ENCODE measurements at regions not wholly inside any gene's neighbourhood (a gene's known extent, or its start where the extent isn't known, plus 50 kb on each side); places are given as distances from the start of the nearest gene placed in this dataset.

- TF ChIP-seq POLR2AphosphoS5 (IDR thresholded peaks at IDR 0.05; ENCODE audit: low read depth, low read length), result no peak
- TF ChIP-seq TAF1 (IDR thresholded peaks at IDR 0.05; ENCODE audit: borderline replicate concordance, insufficient read depth, low read length), result no peak
- TF ChIP-seq, protein P1, sequence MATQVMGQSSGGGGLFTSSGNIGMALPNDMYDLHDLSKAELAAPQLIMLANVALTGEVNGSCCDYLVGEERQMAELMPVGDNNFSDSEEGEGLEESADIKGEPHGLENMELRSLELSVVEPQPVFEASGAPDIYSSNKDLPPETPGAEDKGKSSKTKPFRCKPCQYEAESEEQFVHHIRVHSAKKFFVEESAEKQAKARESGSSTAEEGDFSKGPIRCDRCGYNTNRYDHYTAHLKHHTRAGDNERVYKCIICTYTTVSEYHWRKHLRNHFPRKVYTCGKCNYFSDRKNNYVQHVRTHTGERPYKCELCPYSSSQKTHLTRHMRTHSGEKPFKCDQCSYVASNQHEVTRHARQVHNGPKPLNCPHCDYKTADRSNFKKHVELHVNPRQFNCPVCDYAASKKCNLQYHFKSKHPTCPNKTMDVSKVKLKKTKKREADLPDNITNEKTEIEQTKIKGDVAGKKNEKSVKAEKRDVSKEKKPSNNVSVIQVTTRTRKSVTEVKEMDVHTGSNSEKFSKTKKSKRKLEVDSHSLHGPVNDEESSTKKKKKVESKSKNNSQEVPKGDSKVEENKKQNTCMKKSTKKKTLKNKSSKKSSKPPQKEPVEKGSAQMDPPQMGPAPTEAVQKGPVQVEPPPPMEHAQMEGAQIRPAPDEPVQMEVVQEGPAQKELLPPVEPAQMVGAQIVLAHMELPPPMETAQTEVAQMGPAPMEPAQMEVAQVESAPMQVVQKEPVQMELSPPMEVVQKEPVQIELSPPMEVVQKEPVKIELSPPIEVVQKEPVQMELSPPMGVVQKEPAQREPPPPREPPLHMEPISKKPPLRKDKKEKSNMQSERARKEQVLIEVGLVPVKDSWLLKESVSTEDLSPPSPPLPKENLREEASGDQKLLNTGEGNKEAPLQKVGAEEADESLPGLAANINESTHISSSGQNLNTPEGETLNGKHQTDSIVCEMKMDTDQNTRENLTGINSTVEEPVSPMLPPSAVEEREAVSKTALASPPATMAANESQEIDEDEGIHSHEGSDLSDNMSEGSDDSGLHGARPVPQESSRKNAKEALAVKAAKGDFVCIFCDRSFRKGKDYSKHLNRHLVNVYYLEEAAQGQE (IDR thresholded peaks at IDR 0.05; ENCODE audit: insufficient read depth in 1 of 2, low read depth in 2 of 2, low read length in 2 of 2), result no peak
- TF ChIP-seq SIN3A (IDR thresholded peaks at IDR 0.05; ENCODE audit: borderline replicate concordance, insufficient read depth, low read length), result no peak
- TF ChIP-seq FOXP2 (optimal IDR thresholded peaks at IDR 0.05; ENCODE audit: borderline replicate concordance, extremely low read depth, extremely low read length, insufficient read depth), result no peak
Measured at GRCh38 chr3:118180853-118181252, 853.8 kb downstream of the IGSF11 start.

Measured in PFSK-1 (cell line).